Gastrocnemius medialis (tissue), 4 donors: ENCODE measurements at regions not wholly inside any gene's neighbourhood (a gene's known extent, or its start where the extent isn't known, plus 50 kb on each side); places are given as distances from the start of the nearest gene placed in this dataset.

Experiments used
- ATAC-seq, 2 donors: fragments of 150-250 bp; one replicate each; pipeline ENCODE4 v1.9.1; 2016
- DNase-seq, 2 donors: peaks; one replicate each; pipeline ENCODE4 v3.0.0-alpha.2; 2019
- H3K27ac ChIP-seq, 4 donors: fragments of 200-600 bp; sonication (generic); 1 replicate in 1 of 4; 2 replicates in 3 of 4; pipeline ENCODE4 v1.5.1; 2016 to 2018; ENCODE audit warnings: mild to moderate bottlenecking in 2 of 4, moderate library complexity in 1 of 4
- H3K27me3 ChIP-seq, 3 donors: fragments of 200-600 bp; sonication (generic) in 2 of 3; 1 replicate in 1 of 3; 2 replicates in 2 of 3; pipeline versions ENCODE4 v1.5.1 to v1.6.0; 2016 to 2019; ENCODE audit warnings: mild to moderate bottlenecking in 1 of 3, moderate library complexity in 1 of 3
- H3K36me3 ChIP-seq, 2 donors: fragments of 200-600 bp; sonication (generic) in 1 of 2; one replicate each; pipeline ENCODE4 v1.5.1; 2017 to 2018
- H3K4me1 ChIP-seq, 2 donors: fragments of 200-600 bp; sonication (generic) in 1 of 2; one replicate each; pipeline ENCODE4 v1.5.1; 2016 to 2017; ENCODE audit warnings: mild to moderate bottlenecking in 2 of 2
- H3K4me3 ChIP-seq, 4 donors: fragments of 200-600 bp; sonication (generic) in 3 of 4; 1 replicate in 1 of 4; 2 replicates in 3 of 4; pipeline ENCODE4 v1.5.1; 2016 to 2019; ENCODE audit warnings: mild to moderate bottlenecking in 2 of 4
- H3K9me3 ChIP-seq, 3 donors: fragments of 200-600 bp; sonication (generic) in 2 of 3; 1 replicate in 1 of 3; 2 replicates in 2 of 3; pipeline ENCODE4 v1.5.1; 2016 to 2019
- POLR2A ChIP-seq, 2 donors: fragments of 450-650 bp; IDR thresholded peaks; one replicate each; pipeline ENCODE4 v1.6.1; 2017; ENCODE audit warnings: antibody characterized with exemption in 2 of 2, mild to moderate bottlenecking in 2 of 2, moderate library complexity in 2 of 2
- in situ Hi-C, 4 donors: fragments of 200-750 bp; cut with MboI; loops; one replicate each; pipeline versions ENCODE4 v1.15.0 to v1.8.0; 2017; ENCODE audit warnings: low sequenced_read_pairs in 4 of 4
- intact Hi-C: fragments of 100-400 bp; cut with DNase I; formaldehyde crosslinking; loops from one replicate; pipeline ENCODE4 v1.15.1; 2023; ENCODE audit warnings: low total_unique reads
- TF ChIP-seq, protein P1 (sequence below), 5 experiments: fragments of 450-650 bp in 3 of 5; fragments of 200-600 bp in 2 of 5; sonication (generic) in 2 of 5; IDR thresholded peaks in 4 of 5; conservative IDR thresholded peaks in 1 of 5; 1 replicate in 4 of 5; 2 replicates in 1 of 5; pipeline ENCODE4 v1.5.1; 2016 to 2019; ENCODE audit warnings: antibody characterized with exemption in 5 of 5, mild to moderate bottlenecking in 3 of 5, moderate library complexity in 3 of 5

DNA sequence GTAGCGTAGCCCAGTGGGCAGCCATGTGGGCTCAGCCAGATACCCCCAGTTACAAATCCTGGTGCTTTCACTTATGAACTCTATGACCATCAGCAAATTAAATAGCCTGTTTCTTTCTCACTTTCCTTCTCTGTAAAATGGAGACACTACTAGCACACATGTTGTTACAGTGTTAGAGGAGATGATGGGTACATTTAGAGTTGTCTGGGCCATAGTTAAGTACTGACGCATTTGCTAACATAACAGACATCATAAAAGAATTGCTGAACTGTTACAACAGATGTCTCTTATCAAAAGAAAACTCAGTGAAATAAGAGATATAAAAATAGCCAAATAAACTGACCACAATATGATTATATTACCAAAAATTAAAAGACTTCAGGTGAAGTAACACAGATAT lies 69.9 kb upstream of the DOK5 start:
- intact Hi-C loops (no loop called here), in situ Hi-C loops (no loop called here)
- Histone ChIP-seq H3K4me1 (no peaks in the 10 kb centered on the region), H3K9me3 (no peaks in the 10 kb centered on the region), H3K27ac (no peak overlapping the region), H3K36me3 (no peaks in the 10 kb centered on the region), H3K4me3 (no peak overlapping the region), H3K27me3 (no peaks in the 10 kb centered on the region)
- DNase-seq = no peak
- TF ChIP-seq, protein P1, sequence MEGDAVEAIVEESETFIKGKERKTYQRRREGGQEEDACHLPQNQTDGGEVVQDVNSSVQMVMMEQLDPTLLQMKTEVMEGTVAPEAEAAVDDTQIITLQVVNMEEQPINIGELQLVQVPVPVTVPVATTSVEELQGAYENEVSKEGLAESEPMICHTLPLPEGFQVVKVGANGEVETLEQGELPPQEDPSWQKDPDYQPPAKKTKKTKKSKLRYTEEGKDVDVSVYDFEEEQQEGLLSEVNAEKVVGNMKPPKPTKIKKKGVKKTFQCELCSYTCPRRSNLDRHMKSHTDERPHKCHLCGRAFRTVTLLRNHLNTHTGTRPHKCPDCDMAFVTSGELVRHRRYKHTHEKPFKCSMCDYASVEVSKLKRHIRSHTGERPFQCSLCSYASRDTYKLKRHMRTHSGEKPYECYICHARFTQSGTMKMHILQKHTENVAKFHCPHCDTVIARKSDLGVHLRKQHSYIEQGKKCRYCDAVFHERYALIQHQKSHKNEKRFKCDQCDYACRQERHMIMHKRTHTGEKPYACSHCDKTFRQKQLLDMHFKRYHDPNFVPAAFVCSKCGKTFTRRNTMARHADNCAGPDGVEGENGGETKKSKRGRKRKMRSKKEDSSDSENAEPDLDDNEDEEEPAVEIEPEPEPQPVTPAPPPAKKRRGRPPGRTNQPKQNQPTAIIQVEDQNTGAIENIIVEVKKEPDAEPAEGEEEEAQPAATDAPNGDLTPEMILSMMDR (IDR thresholded peaks at IDR 0.05 in 4 of 5, conservative IDR thresholded peaks at IDR 0.05 in 1 of 5) = no peak
- no peak for TF ChIP-seq POLR2A (IDR thresholded peaks at IDR 0.05)
- ATAC-seq = no peak

DNA sequence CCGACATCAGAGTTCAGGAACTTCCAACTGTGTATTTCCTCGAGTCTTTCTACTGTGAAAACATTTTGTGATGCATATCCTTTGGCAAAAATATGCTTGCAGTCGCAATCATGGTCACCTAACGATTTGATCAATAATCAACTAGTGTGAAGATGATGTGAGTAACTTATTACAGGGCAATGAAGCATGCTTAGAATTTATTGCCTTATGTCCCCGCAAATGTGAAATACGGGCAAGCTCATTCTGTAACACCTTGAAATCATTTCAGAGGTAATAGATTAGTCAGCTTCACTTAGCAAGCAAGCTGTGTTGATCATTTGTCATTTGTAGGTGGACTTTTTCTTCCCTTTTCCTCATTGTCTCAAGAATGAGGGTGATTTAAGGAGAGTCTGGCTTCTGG lies 67.9 kb upstream of the DOK5 start:
- no peak overlapping the region for H3K4me3 ChIP-seq
- ATAC-seq (no peak), DNase-seq (no peak)
- intact Hi-C loops (no loop called here), in situ Hi-C loops (no loop called here)
- TF ChIP-seq, protein P1 (IDR thresholded peaks at IDR 0.05 in 4 of 5, conservative IDR thresholded peaks at IDR 0.05 in 1 of 5) = no peak
- no peak for TF ChIP-seq POLR2A (IDR thresholded peaks at IDR 0.05)
- H3K27me3 ChIP-seq = no peaks in the 10 kb centered on the region
- no peak overlapping the region for H3K27ac ChIP-seq
- H3K4me1 ChIP-seq = no peaks in the 10 kb centered on the region
- no peaks in the 10 kb centered on the region for H3K9me3 ChIP-seq
- no peaks in the 10 kb centered on the region for H3K36me3 ChIP-seq

DNA sequence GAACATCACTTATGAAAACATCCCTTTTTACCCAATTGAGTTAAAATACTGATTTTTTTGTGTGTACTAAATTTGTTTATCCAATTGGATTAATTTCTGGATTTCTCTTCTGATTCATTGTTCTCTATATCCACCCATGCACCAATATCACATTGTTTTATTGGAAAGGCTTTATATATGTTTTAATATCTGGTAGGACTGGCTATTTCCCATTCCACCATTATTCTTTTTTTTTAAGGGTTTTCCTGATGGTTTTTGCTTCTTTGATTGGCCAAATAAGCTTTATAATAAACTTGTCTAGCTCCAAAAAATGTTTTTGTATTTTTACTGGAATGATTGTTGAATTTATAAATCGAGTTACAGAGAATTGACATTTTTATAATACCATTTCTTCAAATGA lies 59.4 kb upstream of the DOK5 start:
- Histone ChIP-seq H3K4me1 (no peaks in the 10 kb centered on the region), H3K27ac (no peak overlapping the region), H3K9me3 (no peaks in the 10 kb centered on the region), H3K36me3 (no peaks in the 10 kb centered on the region), H3K4me3 (no peak overlapping the region), H3K27me3 (no peaks in the 10 kb centered on the region)
- intact Hi-C loops (no loop called here), in situ Hi-C loops (no loop called here)
- TF ChIP-seq, protein P1 (IDR thresholded peaks at IDR 0.05 in 4 of 5, conservative IDR thresholded peaks at IDR 0.05 in 1 of 5) = no peak
- TF ChIP-seq POLR2A (IDR thresholded peaks at IDR 0.05) = no peak
- DNase-seq (no peak), ATAC-seq (no peak)

DNA sequence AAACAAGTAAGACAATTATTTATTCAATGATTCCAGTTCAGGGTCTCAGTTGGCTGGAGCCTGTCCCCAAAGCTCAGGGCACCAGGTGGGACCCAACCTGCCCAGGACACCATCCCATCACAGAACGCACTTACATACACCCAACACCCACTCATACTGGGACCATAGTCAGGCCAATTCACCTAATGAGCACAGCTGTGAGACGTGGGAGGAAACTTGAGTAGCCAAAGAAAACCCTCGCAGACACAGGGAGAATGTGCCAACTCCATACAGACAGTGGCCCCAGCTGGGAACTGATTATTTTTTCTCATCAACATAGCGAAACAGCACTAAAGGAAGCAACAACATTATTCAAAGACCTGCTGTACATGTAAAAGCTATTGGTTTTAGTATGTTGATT lies 58.6 kb upstream of the DOK5 start:
- Histone ChIP-seq H3K27me3 (no peaks in the 10 kb centered on the region), H3K36me3 (no peaks in the 10 kb centered on the region), H3K27ac (no peak overlapping the region), H3K4me1 (no peaks in the 10 kb centered on the region), H3K9me3 (no peaks in the 10 kb centered on the region), H3K4me3 (no peak overlapping the region)
- intact Hi-C loops (no loop called here), in situ Hi-C loops (no loop called here)
- no peak for TF ChIP-seq POLR2A (IDR thresholded peaks at IDR 0.05)
- TF ChIP-seq, protein P1 (IDR thresholded peaks at IDR 0.05 in 4 of 5, conservative IDR thresholded peaks at IDR 0.05 in 1 of 5) = no peak
- no peak for ATAC-seq
- DNase-seq = no peak

DNA sequence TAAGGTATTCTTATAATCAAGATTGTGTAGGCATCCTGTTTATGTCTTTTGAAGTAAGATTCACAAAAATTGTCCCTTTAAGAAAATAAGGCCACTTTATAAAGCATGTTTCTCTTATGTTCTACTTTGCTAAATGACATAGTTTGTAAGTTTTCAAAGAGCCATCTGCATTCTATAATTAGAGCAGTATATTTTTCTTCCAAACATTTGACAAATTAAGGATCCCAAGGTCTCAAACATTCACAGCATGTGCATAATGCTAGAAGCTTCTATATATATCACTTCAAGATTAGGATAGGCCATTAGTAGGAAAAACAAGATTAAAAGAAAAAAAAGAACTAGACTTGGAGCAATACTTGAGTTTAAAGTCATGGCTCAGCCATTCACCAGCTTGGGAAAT lies 55.9 kb upstream of the DOK5 start:
- intact Hi-C loops (no loop called here), in situ Hi-C loops (no loop called here)
- DNase-seq = no peak
- H3K36me3 ChIP-seq = no peaks in the 10 kb centered on the region
- H3K9me3 ChIP-seq = peaks cover 0 to 2% (median 0%) of the 10 kb centered on the region in 3 donors
- no peaks in the 10 kb centered on the region for H3K4me1 ChIP-seq
- no peak for ATAC-seq
- H3K27ac ChIP-seq = no peak overlapping the region
- TF ChIP-seq, protein P1 (IDR thresholded peaks at IDR 0.05 in 4 of 5, conservative IDR thresholded peaks at IDR 0.05 in 1 of 5) = no peak
- TF ChIP-seq POLR2A (IDR thresholded peaks at IDR 0.05) = no peak
- no peaks in the 10 kb centered on the region for H3K27me3 ChIP-seq
- H3K4me3 ChIP-seq = no peak overlapping the region
